ENCODE measurements at regions not wholly inside any gene's neighbourhood (a gene's known extent, or its start where the extent isn't known, plus 50 kb on each side); places are given as distances from the start of the nearest gene placed in this dataset.
A peak's percentile ranks its signal among the peaks of the same experiment; 100 is the strongest.

GRCh38 chr6:137717074-137718073 is 149.7 kb upstream of the TNFAIP3 start:
- H2AFZ ChIP-seq (replicated peaks; ENCODE audit: low read length, poor library complexity): peak overlapping the region; percentile 39
- no peaks in the 10 kb centered on the region for H4K20me1 ChIP-seq (ENCODE audit: insufficient read depth, low read length)
- intact Hi-C loops (cut with micrococcal nuclease) (no loop called here), in situ Hi-C loops (cut with MboI; ENCODE audit: low sequenced_read_pairs) (loop anchor here (5.0 kb wide), 1 partner anchor 225 kb away; no protein-coding TSS in a partner anchor), dilution Hi-C loops (cut with HindIII; ENCODE audit: low sequenced_read_pairs, unreplicated experiment) (no loop called here)
- CTCF ChIA-PET: no interaction called here
- no peak overlapping the region for H3K23ac ChIP-seq (ENCODE audit: low read depth, low read length)
- H3K9ac ChIP-seq (ENCODE audit: low read depth, low read length): no peak overlapping the region
- peak overlapping the region; percentile 29; the same call in 1 of the 2 replicates for H4K5ac ChIP-seq (ENCODE audit: low read depth, low read length)
- WGBS, 2 experiments (ENCODE audit: extremely low coverage in 2 of 2, insufficient read length in 1 of 2): 93% methylated on average over 2 of the region's 7 CpGs; no CpG with 5 or more reads in 1 of the 2 experiments
- no peak overlapping the region for H3K18ac ChIP-seq (ENCODE audit: low read depth, low read length)
- no peaks in the 10 kb centered on the region for H3K79me1 ChIP-seq (ENCODE audit: low read depth in 1 of 2, low read length in 2 of 2)
- H3K4ac ChIP-seq (ENCODE audit: low read depth, low read length): no peak overlapping the region
- no peak overlapping the region for H4K91ac ChIP-seq (ENCODE audit: insufficient read depth, low read depth, low read length)
- H3K4me3 ChIP-seq (ENCODE audit: insufficient read depth, low read depth, low read length): no peak overlapping the region
- H2AK9ac ChIP-seq (replicated peaks; ENCODE audit: low read depth, low read length, poor library complexity): no peak overlapping the region
- H2BK15ac ChIP-seq (ENCODE audit: low read depth, low read length): no peak overlapping the region
- H3K27ac ChIP-seq (ENCODE audit: insufficient read depth, low read length): no peak overlapping the region
- no peaks in the 10 kb centered on the region for H3K27me3 ChIP-seq (ENCODE audit: control insufficient read depth, insufficient read depth, low read length)
- no peak overlapping the region for H2BK5ac ChIP-seq (ENCODE audit: low read depth, low read length, poor library complexity, severe bottlenecking)
- TF ChIP-seq POLR2A (IDR thresholded peaks at IDR 0.05; ENCODE audit: low read depth, low read length) (no peak), MXI1 (IDR thresholded peaks at IDR 0.05; ENCODE audit: borderline replicate concordance, low read depth, low read length) (no peak), RAD21 (IDR thresholded peaks at IDR 0.05; ENCODE audit: low read length) (no peak), CTCF (conservative IDR thresholded peaks at IDR 0.05; ENCODE audit: low read depth, low read length) (no peak), NFE2L2 (IDR thresholded peaks at IDR 0.05; ENCODE audit: low read depth, low read length) (no peak), SMC3 (IDR thresholded peaks at IDR 0.05; ENCODE audit: low read depth, low read length) (no peak), ELK1 (IDR thresholded peaks at IDR 0.05; ENCODE audit: borderline replicate concordance, low read depth, low read length) (no peak), CEBPB (IDR thresholded peaks at IDR 0.05; ENCODE audit: low read depth, low read length) (no peak), CHD1 (IDR thresholded peaks at IDR 0.05; ENCODE audit: low read depth, low read length) (no peak)
- BruUV-seq (replicated peaks): no TSS peak
- no peak overlapping the region for H3K14ac ChIP-seq (replicated peaks; ENCODE audit: low read depth, low read length)
- no peak overlapping the region for H4K8ac ChIP-seq (ENCODE audit: low read depth in 2 of 2, low read length in 2 of 2)
- no peaks in the 10 kb centered on the region for H3K36me3 ChIP-seq (ENCODE audit: control insufficient read depth, insufficient read depth, low read length)
- ATAC-seq (ENCODE audit: low read depth) (no peak), DNase-seq (no peak)
- H2BK120ac ChIP-seq (ENCODE audit: low read depth, low read length): no peak overlapping the region
- H3K9me3 ChIP-seq (ENCODE audit: control insufficient read depth, insufficient read depth, low read length): no peaks in the 10 kb centered on the region
- no peak overlapping the region for H3K4me2 ChIP-seq (ENCODE audit: low read depth, low read length)
- no peak overlapping the region for H2BK20ac ChIP-seq (ENCODE audit: low read depth, low read length)
- H3K56ac ChIP-seq (ENCODE audit: extremely low read depth, insufficient read depth, low read length): no peak overlapping the region
- H3K4me1 ChIP-seq (ENCODE audit: control insufficient read depth, insufficient read depth, low read length): peaks cover 2% of the 10 kb centered on the region; the same call in 1 of the 2 replicates
- H2AK5ac ChIP-seq (ENCODE audit: low read depth, low read length): no peak overlapping the region
- H3K9me1 ChIP-seq (ENCODE audit: insufficient read depth, low read length): no peaks in the 10 kb centered on the region
- POLR2A ChIA-PET (ENCODE audit: unreplicated experiment): no interaction called here
